ENCODE measurements at regions not wholly inside any gene's neighbourhood (a gene's known extent, or its start where the extent isn't known, plus 50 kb on each side); places are given as distances from the start of the nearest gene placed in this dataset.

- no peak for DNase-seq (ENCODE audit: low spot score)
These were observed 95.5 kb downstream of the FAM204A start for GRCh38 chr10:118246332-118247295.

GRCh38 chr10:118243907-118244306 is 98.2 kb downstream of the FAM204A start:
- DNase-seq (ENCODE audit: low spot score), result no peak

- DNase-seq (ENCODE audit: low spot score), result peak; percentile 80
These were observed 100.6 kb downstream of the FAM204A start for GRCh38 chr10:118241229-118242137.

- no peak for DNase-seq (ENCODE audit: low spot score)
These were observed 102.9 kb downstream of the FAM204A start for GRCh38 chr10:118239236-118239630.

- DNase-seq (ENCODE audit: low spot score), result no peak
These were observed 103.4 kb downstream of the FAM204A start for GRCh38 chr10:118238573-118239235.

GRCh38 chr10:118237930-118238329 is 104.2 kb downstream of the FAM204A start:
- DNase-seq (ENCODE audit: low spot score), result no peak

GRCh38 chr10:118234683-118235082 is 107.4 kb downstream of the FAM204A start:
- no peak for DNase-seq (ENCODE audit: low spot score)

DNA sequence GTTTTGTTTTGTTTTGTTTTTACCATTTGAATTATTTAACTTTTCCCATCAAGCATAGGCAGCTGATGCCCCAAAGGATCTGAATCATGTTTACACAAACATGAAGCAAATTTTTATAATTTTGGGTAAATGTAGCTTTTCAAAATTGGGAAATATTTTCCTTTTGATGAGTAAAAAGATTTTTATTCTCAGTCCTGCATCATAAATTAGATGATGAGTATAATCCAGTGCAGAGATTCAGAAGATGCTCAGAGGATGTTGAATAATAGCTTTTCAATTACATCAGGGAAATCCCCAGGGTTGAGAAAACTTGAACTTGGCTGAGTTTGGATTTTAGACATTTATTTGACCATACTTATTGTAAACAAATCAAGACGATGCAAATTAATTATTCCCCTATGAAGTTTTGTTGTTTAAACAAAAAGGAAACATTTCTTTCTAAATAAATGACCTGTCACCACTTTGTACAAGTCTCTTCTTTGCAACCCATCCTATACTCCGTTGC is 121.7 kb downstream of the FAM204A start:
- DNase-seq (ENCODE audit: low spot score), result no peak

GRCh38 chr10:118218562-118218961 is 123.6 kb downstream of the FAM204A start:
- DNase-seq (ENCODE audit: low spot score), result no peak

- DNase-seq (ENCODE audit: low spot score), result no peak
These were observed 125.5 kb downstream of the FAM204A start for GRCh38 chr10:118216571-118217170.

DNA sequence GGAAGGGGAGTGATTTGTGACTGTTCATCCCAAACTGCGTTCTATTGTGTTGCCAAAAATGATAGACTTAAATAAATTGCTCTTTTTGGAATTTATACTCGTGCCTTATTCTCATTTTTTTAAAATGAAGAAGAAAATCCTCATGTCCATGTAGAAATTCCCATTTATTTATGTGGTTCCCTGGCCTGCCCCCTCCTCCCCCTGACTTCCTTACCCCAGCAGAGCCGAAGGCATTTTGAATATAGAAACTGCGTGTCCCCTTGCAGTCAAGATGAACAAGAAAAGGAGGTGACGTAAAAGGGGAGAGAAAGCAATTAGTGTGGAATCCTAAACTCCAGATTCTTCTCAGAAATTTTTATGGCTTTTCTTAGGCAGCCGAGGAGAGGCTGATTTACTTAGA is 126.1 kb downstream of the FAM204A start:
- DNase-seq (ENCODE audit: low spot score), result no peak

DNA sequence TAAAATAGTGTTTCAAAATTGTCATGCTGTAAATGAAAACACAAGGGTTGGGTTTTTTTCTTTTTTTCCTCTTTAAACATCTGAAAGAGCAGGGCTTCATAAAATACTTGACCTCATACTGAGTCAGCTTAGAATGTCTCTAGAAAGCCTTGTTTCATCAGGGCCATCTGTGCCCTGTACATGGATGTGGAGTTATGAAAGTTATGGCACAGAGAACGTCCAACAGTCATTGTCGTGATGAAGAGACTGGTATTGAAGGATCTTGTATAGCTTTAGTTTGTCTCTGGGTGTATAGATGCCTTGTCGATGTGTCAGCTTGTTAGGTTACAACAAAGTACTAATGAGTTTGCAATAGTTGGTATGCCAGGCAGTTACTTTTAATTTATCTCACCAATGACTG is 127.3 kb downstream of the FAM204A start:
- no peak for DNase-seq (ENCODE audit: low spot score)

DNA sequence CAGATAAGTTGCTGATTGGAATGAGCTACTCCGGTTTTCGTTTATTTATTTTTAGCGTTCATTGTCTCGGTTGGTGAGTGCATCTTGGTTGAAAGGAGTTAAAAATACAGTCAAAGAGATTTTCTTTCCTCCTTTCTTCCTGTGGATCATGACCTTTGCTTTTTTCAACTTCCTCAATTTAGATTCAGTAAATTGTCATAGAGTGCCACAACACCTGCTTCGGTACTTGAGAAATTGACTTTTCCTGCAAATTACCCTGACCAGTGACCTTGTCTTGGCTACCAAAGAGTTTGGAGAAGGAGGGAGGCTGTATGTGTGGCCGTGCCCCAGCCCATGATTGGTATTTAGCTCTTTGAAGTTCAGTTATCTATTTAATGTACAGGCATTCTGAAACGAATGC is 128.7 kb downstream of the FAM204A start:
- DNase-seq (ENCODE audit: low spot score), result no peak

DNA sequence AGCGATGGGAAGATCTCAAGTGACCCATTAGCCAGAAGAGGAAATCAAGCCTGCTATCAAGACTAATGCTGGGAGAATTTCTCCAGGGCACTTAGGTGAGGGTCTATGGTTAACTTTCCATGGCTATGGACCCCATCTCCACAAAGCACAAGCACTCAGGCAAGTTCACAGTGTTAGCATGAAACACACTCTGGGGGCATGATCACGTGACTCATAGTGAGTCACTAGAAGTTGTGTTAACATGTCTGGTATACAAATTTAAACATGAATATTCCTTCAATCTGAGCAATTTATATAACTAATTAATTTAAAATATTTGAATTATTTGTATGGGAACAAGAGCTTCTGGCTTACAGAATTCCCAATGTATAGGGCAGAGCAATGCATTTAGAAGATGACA is 131.8 kb downstream of the FAM204A start:
- DNase-seq (ENCODE audit: low spot score), result no peak

DNA sequence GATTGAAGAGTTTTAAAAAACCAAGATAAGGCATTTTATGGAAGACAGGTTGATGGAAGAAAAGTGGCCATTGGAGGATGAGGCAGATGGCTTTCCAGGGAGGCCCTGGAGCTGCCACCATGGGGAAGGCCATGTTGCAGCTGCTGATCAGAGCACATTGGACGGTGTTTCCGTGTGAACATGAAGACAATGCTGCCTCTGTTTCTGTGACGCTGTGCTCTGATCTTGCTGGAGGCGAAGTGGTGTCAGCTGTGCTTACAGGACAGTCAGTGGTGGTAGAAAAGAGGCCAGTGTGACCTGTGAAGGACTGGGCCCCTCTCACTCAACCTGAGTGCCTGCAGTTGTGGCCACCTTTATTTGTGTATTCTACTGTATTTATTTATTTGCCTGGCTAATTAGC is 132.9 kb downstream of the FAM204A start:
- no peak for DNase-seq (ENCODE audit: low spot score)

GRCh38 chr10:118207470-118208007 is 134.6 kb downstream of the FAM204A start:
- no peak for DNase-seq (ENCODE audit: low spot score)

DNA sequence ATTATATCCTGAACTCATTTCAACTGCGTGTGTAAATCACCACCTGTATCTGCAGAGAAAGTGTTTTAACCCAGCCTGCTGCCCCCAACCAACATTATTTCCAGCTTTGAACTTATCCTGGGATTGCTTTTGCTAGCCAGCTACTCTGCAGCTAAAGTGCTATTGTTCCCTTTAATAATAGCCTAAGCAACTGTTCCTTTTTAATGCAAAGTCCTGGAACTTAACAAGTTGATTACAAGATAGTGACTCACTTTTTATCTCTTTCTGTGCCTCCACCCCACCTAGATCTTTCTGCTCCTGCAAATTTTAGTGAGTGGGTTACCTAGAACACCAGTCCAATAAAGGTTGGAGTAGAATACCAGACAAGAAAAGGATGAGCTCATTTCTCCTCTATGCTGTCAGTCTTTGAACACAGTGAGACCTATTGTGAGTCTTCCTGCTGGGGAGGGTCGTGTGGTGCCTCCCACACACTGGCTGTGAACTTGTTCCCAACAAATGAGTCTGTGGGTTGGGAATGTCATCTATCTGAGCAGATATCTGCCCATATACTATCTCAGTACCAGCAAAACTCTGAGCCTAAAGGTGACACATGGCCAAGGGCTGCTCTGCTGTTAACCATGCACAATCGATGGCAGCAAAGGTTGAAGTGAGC is 137.7 kb downstream of the FAM204A start:
- DNase-seq (ENCODE audit: low spot score), result no peak

- no peak for DNase-seq (ENCODE audit: low spot score)
These were observed 138.7 kb downstream of the FAM204A start for GRCh38 chr10:118203461-118203860.

GRCh38 chr10:118195729-118196128 is 146.4 kb downstream of the FAM204A start:
- no peak for DNase-seq (ENCODE audit: low spot score)

DNA sequence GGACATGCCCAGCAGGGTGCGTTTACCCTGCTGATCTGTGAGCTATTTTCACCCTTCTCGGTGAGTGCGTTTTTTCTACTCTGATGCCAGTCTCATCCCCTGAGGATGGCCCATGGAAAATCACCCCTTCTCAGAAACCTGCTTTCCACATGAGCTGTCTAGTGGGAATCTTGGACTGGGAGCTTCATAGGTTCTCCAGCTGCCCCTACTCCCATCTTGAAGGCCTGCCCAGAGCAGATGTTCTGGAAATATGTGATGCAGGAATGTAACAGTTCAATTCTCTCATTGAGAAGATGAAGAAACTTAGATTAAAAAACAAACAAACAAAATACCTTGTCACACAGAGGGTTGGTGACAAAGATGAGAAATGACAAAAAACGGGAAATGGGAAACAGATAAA is 146.9 kb upstream of the RAB11FIP2 start:
- DNase-seq (ENCODE audit: low spot score), result no peak

- no peak for DNase-seq (ENCODE audit: low spot score)
These were observed 134.3 kb upstream of the RAB11FIP2 start for GRCh38 chr10:118181021-118181420.
